Tibial nerve (tissue), 4 donors: ENCODE measurements at regions not wholly inside any gene's neighbourhood (a gene's known extent, or its start where the extent isn't known, plus 50 kb on each side); places are given as distances from the start of the nearest gene placed in this dataset.

ENCODE experiments used
- EP300 ChIP-seq, 2 donors: sonication (generic); formaldehyde crosslinking; IDR thresholded peaks; one replicate each; pipeline ENCODE4 v1.6.1; 2017; ENCODE audit warnings: antibody characterized with exemption in 2 of 2, mild to moderate bottlenecking in 1 of 2
- TF ChIP-seq, protein P1 (sequence below), 5 experiments: fragments of 200-600 bp in 3 of 5; fragments of 450-650 bp in 2 of 5; sonication (generic) in 3 of 5; IDR thresholded peaks; one replicate each; pipeline ENCODE4 v1.5.1; 2016 to 2019; ENCODE audit warnings: antibody characterized with exemption in 5 of 5, mild to moderate bottlenecking in 3 of 5, moderate library complexity in 2 of 5

DNA sequence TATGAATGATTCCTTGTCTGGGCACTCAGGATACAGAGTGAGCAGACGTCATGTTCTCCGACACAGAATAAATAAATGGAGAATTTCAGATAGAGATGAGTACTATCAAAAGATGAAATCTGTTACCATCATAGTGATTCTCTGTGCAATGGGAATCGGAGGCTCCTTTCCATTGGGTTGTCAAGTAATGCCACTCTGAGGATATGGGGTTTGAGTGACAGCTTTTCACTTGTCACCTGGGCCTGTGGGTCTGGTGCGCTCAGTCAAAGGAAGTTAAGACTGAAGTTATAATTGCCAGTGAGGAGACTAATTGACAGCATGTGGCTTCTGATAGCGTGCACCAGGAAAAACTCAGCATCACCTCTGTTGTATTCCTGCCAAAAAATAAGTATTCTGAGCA is 387.2 kb downstream of the SOX11 start:
- TF ChIP-seq, protein P1, sequence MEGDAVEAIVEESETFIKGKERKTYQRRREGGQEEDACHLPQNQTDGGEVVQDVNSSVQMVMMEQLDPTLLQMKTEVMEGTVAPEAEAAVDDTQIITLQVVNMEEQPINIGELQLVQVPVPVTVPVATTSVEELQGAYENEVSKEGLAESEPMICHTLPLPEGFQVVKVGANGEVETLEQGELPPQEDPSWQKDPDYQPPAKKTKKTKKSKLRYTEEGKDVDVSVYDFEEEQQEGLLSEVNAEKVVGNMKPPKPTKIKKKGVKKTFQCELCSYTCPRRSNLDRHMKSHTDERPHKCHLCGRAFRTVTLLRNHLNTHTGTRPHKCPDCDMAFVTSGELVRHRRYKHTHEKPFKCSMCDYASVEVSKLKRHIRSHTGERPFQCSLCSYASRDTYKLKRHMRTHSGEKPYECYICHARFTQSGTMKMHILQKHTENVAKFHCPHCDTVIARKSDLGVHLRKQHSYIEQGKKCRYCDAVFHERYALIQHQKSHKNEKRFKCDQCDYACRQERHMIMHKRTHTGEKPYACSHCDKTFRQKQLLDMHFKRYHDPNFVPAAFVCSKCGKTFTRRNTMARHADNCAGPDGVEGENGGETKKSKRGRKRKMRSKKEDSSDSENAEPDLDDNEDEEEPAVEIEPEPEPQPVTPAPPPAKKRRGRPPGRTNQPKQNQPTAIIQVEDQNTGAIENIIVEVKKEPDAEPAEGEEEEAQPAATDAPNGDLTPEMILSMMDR (IDR thresholded peaks at IDR 0.05), result no peak
- TF ChIP-seq EP300 (IDR thresholded peaks at IDR 0.05), result no peak
